ENCODE measurements at regions not wholly inside any gene's neighbourhood (a gene's known extent, or its start where the extent isn't known, plus 50 kb on each side); places are given as distances from the start of the nearest gene placed in this dataset.

DNA sequence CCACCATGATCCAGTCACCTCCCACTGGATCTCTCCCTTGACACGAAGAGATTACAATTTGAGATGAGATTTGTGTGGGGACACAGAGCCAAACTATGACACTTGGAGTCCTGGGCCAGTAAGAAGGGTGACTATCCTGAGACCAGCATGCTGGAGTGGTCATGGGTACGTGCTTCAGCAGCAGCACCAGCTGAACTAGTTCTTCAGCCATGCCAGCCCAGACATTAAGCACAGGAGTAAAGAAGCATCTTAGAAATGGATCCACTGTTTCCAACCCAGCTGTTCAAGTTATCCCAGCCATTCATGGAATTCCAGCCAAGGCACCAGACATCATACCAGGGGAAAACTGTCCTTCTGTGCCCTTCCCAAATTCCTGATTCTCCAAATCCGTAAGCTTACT lies 370.0 kb downstream of the MAFB start:
- TF ChIP-seq POLR2AphosphoS5 (IDR thresholded peaks at IDR 0.05; ENCODE audit: low read depth), result no peak
- TF ChIP-seq, protein P1, sequence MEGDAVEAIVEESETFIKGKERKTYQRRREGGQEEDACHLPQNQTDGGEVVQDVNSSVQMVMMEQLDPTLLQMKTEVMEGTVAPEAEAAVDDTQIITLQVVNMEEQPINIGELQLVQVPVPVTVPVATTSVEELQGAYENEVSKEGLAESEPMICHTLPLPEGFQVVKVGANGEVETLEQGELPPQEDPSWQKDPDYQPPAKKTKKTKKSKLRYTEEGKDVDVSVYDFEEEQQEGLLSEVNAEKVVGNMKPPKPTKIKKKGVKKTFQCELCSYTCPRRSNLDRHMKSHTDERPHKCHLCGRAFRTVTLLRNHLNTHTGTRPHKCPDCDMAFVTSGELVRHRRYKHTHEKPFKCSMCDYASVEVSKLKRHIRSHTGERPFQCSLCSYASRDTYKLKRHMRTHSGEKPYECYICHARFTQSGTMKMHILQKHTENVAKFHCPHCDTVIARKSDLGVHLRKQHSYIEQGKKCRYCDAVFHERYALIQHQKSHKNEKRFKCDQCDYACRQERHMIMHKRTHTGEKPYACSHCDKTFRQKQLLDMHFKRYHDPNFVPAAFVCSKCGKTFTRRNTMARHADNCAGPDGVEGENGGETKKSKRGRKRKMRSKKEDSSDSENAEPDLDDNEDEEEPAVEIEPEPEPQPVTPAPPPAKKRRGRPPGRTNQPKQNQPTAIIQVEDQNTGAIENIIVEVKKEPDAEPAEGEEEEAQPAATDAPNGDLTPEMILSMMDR (conservative IDR thresholded peaks at IDR 0.05; ENCODE audit: low read depth in 2 of 2), result no peak
- no peak for TF ChIP-seq JUNB (IDR thresholded peaks at IDR 0.05; ENCODE audit: unreplicated experiment)
- no peak for TF ChIP-seq EZH2 (IDR thresholded peaks at IDR 0.05; ENCODE audit: low read depth, unreplicated experiment)
- TF ChIP-seq, protein P2, sequence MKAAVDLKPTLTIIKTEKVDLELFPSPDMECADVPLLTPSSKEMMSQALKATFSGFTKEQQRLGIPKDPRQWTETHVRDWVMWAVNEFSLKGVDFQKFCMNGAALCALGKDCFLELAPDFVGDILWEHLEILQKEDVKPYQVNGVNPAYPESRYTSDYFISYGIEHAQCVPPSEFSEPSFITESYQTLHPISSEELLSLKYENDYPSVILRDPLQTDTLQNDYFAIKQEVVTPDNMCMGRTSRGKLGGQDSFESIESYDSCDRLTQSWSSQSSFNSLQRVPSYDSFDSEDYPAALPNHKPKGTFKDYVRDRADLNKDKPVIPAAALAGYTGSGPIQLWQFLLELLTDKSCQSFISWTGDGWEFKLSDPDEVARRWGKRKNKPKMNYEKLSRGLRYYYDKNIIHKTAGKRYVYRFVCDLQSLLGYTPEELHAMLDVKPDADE (IDR thresholded peaks at IDR 0.05), result no peak
- TF ChIP-seq EZH2phosphoT487 (IDR thresholded peaks at IDR 0.05; ENCODE audit: unreplicated experiment), result no peak
- no peak for TF ChIP-seq ZNF114 (CRISPR knock-in tag; IDR thresholded peaks at IDR 0.05)
- TF ChIP-seq, protein P3, sequence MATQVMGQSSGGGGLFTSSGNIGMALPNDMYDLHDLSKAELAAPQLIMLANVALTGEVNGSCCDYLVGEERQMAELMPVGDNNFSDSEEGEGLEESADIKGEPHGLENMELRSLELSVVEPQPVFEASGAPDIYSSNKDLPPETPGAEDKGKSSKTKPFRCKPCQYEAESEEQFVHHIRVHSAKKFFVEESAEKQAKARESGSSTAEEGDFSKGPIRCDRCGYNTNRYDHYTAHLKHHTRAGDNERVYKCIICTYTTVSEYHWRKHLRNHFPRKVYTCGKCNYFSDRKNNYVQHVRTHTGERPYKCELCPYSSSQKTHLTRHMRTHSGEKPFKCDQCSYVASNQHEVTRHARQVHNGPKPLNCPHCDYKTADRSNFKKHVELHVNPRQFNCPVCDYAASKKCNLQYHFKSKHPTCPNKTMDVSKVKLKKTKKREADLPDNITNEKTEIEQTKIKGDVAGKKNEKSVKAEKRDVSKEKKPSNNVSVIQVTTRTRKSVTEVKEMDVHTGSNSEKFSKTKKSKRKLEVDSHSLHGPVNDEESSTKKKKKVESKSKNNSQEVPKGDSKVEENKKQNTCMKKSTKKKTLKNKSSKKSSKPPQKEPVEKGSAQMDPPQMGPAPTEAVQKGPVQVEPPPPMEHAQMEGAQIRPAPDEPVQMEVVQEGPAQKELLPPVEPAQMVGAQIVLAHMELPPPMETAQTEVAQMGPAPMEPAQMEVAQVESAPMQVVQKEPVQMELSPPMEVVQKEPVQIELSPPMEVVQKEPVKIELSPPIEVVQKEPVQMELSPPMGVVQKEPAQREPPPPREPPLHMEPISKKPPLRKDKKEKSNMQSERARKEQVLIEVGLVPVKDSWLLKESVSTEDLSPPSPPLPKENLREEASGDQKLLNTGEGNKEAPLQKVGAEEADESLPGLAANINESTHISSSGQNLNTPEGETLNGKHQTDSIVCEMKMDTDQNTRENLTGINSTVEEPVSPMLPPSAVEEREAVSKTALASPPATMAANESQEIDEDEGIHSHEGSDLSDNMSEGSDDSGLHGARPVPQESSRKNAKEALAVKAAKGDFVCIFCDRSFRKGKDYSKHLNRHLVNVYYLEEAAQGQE (IDR thresholded peaks at IDR 0.05; ENCODE audit: unreplicated experiment), result no peak
- TF ChIP-seq CREB1 (CRISPR knock-in tag; IDR thresholded peaks at IDR 0.05; ENCODE audit: low read depth), result no peak
- TF ChIP-seq NANOG (IDR thresholded peaks at IDR 0.05; ENCODE audit: borderline replicate concordance), result no peak
- TF ChIP-seq, protein P4, sequence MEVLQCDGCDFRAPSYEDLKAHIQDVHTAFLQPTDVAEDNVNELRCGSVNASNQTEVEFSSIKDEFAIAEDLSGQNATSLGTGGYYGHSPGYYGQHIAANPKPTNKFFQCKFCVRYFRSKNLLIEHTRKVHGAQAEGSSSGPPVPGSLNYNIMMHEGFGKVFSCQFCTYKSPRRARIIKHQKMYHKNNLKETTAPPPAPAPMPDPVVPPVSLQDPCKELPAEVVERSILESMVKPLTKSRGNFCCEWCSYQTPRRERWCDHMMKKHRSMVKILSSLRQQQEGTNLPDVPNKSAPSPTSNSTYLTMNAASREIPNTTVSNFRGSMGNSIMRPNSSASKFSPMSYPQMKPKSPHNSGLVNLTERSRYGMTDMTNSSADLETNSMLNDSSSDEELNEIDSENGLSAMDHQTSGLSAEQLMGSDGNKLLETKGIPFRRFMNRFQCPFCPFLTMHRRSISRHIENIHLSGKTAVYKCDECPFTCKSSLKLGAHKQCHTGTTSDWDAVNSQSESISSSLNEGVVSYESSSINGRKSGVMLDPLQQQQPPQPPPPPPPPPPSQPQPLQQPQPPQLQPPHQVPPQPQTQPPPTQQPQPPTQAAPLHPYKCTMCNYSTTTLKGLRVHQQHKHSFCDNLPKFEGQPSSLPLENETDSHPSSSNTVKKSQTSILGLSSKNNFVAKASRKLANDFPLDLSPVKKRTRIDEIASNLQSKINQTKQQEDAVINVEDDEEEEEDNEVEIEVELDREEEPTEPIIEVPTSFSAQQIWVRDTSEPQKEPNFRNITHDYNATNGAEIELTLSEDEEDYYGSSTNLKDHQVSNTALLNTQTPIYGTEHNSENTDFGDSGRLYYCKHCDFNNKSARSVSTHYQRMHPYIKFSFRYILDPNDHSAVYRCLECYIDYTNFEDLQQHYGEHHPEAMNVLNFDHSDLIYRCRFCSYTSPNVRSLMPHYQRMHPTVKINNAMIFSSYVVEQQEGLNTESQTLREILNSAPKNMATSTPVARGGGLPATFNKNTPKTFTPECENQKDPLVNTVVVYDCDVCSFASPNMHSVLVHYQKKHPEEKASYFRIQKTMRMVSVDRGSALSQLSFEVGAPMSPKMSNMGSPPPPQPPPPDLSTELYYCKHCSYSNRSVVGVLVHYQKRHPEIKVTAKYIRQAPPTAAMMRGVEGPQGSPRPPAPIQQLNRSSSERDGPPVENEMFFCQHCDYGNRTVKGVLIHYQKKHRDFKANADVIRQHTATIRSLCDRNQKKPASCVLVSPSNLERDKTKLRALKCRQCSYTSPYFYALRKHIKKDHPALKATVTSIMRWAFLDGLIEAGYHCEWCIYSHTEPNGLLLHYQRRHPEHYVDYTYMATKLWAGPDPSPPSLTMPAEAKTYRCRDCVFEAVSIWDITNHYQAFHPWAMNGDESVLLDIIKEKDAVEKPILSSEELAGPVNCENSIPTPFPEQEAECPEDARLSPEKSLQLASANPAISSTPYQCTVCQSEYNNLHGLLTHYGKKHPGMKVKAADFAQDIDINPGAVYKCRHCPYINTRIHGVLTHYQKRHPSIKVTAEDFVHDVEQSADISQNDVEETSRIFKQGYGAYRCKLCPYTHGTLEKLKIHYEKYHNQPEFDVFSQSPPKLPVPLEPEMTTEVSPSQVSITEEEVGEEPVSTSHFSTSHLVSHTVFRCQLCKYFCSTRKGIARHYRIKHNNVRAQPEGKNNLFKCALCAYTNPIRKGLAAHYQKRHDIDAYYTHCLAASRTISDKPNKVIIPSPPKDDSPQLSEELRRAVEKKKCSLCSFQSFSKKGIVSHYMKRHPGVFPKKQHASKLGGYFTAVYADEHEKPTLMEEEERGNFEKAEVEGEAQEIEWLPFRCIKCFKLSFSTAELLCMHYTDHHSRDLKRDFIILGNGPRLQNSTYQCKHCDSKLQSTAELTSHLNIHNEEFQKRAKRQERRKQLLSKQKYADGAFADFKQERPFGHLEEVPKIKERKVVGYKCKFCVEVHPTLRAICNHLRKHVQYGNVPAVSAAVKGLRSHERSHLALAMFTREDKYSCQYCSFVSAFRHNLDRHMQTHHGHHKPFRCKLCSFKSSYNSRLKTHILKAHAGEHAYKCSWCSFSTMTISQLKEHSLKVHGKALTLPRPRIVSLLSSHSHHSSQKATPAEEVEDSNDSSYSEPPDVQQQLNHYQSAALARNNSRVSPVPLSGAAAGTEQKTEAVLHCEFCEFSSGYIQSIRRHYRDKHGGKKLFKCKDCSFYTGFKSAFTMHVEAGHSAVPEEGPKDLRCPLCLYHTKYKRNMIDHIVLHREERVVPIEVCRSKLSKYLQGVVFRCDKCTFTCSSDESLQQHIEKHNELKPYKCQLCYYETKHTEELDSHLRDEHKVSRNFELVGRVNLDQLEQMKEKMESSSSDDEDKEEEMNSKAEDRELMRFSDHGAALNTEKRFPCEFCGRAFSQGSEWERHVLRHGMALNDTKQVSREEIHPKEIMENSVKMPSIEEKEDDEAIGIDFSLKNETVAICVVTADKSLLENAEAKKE (CRISPR knock-in tag; IDR thresholded peaks at IDR 0.05), result no peak
- TF ChIP-seq ZNF331 (CRISPR knock-in tag; IDR thresholded peaks at IDR 0.05; ENCODE audit: low read depth), result no peak
- no peak for TF ChIP-seq STAT1 (IDR thresholded peaks at IDR 0.05; ENCODE audit: unreplicated experiment)
